HG02571 (cell line): ENCODE measurements at regions not wholly inside any gene's neighbourhood (a gene's known extent, or its start where the extent isn't known, plus 50 kb on each side); places are given as distances from the start of the nearest gene placed in this dataset.
A peak's percentile ranks its signal among the peaks of the same experiment; 100 is the strongest.
"Not testable (repeated sequence)": the region's sequence is repeated elsewhere in the genome, so short reads cannot be mapped to it uniquely, and the experiment has no call there.

Experiments used
- ATAC-seq: cut with Tn5 transposase; IDR thresholded peaks from one replicate; pipeline ENCODE4 v1.9.1; 2021; ENCODE audit warnings: mild to moderate bottlenecking, moderate library complexity; ENCODE audit not compliant: unreplicated experiment

DNA sequence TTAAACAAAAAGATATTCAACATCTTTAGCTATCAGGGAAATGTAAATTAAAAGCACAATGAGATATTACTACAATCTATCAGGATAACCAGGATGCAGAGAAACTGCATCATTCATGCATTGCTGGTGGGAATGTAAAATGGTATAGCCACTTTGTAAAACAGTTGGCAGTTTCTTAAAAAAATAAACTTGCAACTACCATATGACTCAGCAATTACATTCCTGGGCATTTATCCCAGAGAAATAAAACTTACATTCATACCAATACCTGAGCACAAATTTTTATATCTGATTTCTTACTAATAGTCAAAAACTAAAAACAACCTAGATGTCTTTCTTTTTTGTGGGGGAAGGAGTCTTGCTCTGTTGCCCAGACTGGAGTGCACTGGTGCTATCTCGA is 190.3 kb upstream of the TAB2 start:
- no peak for ATAC-seq

GRCh38 chr6:149128489-149129145 is 188.9 kb upstream of the TAB2 start:
- ATAC-seq, result no peak

DNA sequence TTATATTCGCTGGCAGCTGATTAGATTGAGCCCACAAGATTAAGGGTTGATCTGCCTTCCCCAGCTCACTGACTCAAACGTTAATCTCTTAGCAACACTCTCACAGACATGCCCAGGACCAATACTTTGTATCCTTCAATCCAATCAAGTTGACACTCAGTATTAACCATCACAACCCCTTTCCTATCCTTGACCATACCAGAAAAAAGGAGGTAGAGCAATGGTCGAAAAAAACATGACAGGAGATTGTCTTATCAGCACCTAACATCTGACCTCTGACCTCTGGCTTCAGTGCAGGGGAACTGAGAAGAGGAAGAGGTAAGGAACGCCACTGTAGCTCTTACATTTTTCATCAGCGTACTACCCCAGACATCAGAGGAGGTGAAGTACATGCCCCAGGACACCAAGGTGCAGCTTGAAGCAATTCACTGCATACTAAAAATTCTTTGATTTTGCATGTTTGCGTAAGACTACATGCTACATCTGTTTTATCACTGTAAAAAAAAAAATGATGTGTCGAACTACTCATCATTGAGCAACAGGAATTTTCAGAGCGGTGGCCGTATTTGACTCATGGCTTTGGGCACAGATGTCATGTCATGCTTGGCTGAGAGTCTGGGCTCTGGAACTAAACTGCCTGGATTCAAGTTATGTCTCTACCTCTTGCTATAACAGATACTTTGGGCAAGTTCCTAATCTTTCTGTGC is 188.0 kb upstream of the TAB2 start:
- no peak for ATAC-seq

DNA sequence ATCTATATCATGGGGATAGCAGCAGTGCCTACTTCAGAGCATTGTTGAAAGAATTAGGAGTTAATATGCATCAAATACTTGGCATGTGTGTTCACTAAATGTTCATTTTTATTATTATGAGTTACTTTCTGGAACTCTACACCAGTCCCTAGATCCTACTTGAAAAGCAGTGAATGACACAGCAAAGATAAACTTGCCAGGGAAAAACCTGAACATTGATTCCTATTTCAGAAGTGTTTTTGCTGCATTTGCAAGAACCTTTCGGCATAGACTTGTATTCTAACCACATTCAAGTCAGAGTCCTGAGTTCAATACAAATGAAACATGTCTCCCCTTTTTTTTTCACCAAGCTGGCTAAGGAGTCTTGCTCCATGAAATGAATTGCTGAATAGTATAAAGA is 187.4 kb upstream of the TAB2 start:
- no peak for ATAC-seq

DNA sequence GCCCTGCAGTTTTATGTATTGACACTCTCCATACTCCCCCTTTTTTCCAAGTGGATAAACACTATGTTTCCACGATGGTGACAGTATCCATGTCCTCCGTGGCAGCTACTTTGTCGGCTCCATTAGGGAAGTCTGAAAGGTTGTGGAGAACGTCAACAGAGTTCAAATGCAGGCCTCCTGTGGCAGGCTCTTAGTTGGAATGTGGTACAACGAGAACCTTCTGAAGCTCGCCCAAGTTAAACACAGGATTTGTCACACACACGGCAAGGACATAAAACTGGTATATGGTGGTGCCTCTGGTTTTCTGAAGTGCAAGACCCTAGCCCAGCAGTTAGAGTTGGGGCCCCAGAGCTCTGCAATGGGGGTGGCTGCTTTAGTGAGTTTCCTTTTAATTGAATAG is 187.0 kb upstream of the TAB2 start:
- no peak for ATAC-seq

DNA sequence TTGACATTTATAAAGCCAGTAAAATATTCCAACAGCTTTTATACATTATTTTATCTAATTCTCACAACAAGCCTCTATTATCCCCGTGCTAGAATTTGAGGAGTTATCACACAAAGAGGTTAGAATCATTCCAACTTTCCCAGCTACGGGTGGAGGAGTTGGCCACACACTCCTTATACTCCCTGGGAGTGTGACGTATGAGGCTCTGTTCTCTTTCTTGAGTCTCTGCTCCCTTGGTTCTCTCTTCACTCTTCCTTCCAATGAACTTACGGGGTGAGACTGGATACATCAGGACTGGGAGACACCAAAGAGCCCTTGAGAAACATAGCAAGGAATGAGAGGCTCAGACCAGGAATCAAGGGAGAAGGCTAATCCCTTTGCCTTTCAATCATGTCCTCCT is 185.6 kb upstream of the TAB2 start:
- ATAC-seq, result no peak

DNA sequence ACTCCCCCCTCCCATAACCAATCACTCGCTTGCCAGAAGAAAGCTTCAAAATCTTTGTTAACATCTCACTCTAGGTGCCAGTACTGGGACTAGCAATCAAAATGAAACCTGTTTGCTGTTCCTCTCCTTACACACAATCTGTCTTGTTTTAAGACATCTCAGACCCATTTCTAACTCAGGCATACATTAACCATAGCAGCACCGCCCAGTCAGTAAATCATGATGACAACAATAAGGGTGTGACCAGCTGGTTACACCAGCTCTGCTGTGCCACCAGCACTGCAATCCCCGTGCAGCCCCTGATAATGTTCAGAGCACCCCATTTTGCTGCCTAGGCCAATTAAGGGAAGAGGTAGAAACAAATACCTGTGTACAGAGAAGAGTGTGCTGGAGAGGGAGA is 185.2 kb upstream of the TAB2 start:
- ATAC-seq, result no peak

GRCh38 chr6:149134511-149134933 is 183.0 kb upstream of the TAB2 start:
- no peak for ATAC-seq

GRCh38 chr6:149135809-149136208 is 181.7 kb upstream of the TAB2 start:
- no peak for ATAC-seq

GRCh38 chr6:149136273-149136912 is 181.1 kb upstream of the TAB2 start:
- no peak for ATAC-seq

- no peak for ATAC-seq
Observed at GRCh38 chr6:149136913-149137286, 180.6 kb upstream of the TAB2 start.

DNA sequence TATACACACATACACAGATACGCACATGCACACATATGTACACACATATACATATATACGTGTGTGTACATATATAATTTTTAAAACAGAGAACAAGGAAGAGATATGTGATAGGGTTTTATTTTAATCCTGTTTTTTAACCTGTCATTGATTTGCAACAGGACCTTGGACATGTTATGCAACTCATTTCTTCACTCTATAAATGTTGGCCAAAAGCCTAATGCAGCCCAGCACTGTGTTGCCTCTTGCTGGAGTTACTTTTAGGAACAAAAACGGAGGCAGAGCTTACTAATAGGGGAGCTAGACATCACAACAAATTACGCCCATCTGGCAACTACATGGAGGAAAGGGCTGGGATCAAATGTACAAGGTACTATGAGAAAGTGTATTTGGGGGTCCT is 179.9 kb upstream of the TAB2 start:
- no peak for ATAC-seq

- no peak for ATAC-seq
Observed at GRCh38 chr6:149138089-149138488, 179.4 kb upstream of the TAB2 start.

GRCh38 chr6:149138699-149139294 is 178.7 kb upstream of the TAB2 start:
- no peak for ATAC-seq

GRCh38 chr6:149139782-149140136 is 177.8 kb upstream of the TAB2 start:
- ATAC-seq, result no peak

- ATAC-seq, result peak; percentile 76
Observed at GRCh38 chr6:149140137-149140909, 177.2 kb upstream of the TAB2 start.

- peak; percentile 46 for ATAC-seq
Observed at GRCh38 chr6:149140910-149141290, 176.6 kb upstream of the TAB2 start.

DNA sequence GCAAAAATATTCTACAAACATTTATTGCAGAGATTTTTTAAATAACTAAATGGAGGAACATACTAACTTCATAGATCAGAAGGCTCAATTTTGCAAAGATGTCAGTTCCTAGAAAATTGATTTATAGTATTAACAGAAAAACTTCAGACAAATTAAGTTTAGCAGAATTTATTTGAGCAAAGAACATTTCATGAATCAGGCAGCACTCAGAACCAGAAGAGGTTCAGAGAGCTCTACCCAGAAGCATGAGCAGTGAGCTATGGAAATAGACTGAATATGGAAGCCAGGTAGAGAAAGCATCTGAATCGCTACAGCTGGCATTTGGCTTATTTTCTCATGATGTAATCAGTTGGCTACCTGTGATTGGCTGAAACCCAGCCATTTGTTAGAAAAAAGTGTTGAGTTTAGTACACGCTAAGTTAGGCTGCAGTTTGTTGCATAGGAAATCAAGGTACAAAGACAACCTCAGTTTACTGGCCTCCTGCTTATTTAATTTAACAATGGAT is 174.5 kb upstream of the TAB2 start:
- no peak for ATAC-seq

DNA sequence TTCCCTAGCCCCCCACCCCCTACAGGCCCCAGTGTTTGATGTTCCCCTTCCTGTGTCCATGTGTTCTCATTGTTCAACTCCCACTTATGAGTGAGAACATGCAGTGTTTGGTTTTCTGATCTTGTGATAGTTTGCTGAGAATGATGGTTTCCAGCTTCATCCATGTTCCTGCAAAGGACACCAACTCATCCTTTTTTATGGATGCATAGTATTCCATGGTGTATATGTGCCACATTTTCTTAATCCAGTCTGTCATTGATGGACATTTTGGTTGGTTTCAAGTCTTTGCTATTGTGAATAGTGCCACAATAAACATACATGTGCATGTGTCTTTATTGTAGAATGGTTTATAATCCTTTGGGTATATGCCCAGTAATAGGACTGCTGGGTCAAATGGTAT is 171.7 kb upstream of the TAB2 start:
- not testable (repeated sequence) for ATAC-seq

DNA sequence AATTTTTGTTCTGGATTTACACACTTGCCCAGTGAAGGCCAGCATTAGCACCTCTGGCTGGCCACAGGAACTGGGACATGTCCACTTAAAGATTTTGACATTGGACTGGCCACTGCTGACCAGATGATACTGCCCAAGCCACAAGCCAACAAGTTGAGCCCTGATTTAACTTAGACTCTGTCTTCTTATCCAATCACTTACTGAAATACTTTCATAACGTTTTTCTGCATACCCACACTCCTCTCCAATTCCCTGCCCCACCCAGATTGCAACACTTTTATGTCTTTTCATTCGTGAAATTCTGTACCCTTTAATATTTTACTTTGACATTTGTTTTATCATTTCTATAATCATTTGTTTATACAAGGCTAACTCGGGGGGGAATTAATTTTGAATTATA is 170.3 kb upstream of the TAB2 start:
- no peak for ATAC-seq
